ENCODE measurements at regions not wholly inside any gene's neighbourhood (a gene's known extent, or its start where the extent isn't known, plus 50 kb on each side); places are given as distances from the start of the nearest gene placed in this dataset.

GRCh38 chr4:35365186-35365585, 879.1 kb downstream of the ARAP2 start:
- TF ChIP-seq POLR2A (IDR thresholded peaks at IDR 0.05; ENCODE audit: low read depth, low read length) = no peak
- no peak for TF ChIP-seq TAF1 (IDR thresholded peaks at IDR 0.05; ENCODE audit: borderline replicate concordance, low read depth, low read length)
- TF ChIP-seq POLR2AphosphoS5 (IDR thresholded peaks at IDR 0.05; ENCODE audit: low read depth, low read length) = no peak
